ENCODE measurements at regions not wholly inside any gene's neighbourhood (a gene's known extent, or its start where the extent isn't known, plus 50 kb on each side); places are given as distances from the start of the nearest gene placed in this dataset.

DNA sequence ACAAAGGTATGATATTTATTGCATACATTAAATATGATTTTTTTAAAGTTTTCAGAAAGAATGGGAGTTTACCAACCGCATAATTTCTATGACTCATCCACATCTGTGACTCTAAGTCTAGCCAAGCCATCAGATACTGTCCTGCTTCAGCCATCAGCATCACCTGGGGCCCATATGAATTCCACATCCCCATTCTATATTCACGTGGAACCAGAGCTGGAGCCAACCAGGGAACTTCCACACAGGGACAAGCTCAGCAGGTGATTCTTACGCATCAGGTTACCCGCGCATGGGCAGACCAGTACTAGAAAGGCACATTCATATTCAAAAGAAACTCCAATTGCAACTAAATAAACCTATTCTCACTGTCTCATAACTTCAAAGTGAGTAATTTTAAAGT lies 817.7 kb upstream of the IGFBP3 start:
- no peaks in the 10 kb centered on the region for H3K9me2 ChIP-seq (replicated peaks; ENCODE audit: low read depth, low read length)
- H3K9ac ChIP-seq (ENCODE audit: low read depth, low read length, poor library complexity, severe bottlenecking): no peak overlapping the region
- no peaks in the 10 kb centered on the region for H3F3A ChIP-seq (ENCODE audit: low read depth)
- no peaks in the 10 kb centered on the region for H3K4me1 ChIP-seq (ENCODE audit: insufficient read depth, low read length, poor library complexity, severe bottlenecking)
- no peaks in the 10 kb centered on the region for H3K36me3 ChIP-seq (ENCODE audit: insufficient read depth, low read length)
- H2AFZ ChIP-seq (ENCODE audit: low read length): no peak overlapping the region
- H4K20me1 ChIP-seq (ENCODE audit: insufficient read depth, low read length, poor library complexity, severe bottlenecking): no peaks in the 10 kb centered on the region
- TF ChIP-seq EZH2phosphoT487 (IDR thresholded peaks at IDR 0.05; ENCODE audit: borderline replicate concordance): no peak
- TF ChIP-seq, protein P1, sequence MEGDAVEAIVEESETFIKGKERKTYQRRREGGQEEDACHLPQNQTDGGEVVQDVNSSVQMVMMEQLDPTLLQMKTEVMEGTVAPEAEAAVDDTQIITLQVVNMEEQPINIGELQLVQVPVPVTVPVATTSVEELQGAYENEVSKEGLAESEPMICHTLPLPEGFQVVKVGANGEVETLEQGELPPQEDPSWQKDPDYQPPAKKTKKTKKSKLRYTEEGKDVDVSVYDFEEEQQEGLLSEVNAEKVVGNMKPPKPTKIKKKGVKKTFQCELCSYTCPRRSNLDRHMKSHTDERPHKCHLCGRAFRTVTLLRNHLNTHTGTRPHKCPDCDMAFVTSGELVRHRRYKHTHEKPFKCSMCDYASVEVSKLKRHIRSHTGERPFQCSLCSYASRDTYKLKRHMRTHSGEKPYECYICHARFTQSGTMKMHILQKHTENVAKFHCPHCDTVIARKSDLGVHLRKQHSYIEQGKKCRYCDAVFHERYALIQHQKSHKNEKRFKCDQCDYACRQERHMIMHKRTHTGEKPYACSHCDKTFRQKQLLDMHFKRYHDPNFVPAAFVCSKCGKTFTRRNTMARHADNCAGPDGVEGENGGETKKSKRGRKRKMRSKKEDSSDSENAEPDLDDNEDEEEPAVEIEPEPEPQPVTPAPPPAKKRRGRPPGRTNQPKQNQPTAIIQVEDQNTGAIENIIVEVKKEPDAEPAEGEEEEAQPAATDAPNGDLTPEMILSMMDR (conservative IDR thresholded peaks at IDR 0.05; ENCODE audit: low read length): no peak
- H3K79me2 ChIP-seq (ENCODE audit: insufficient read depth, low read length): no peaks in the 10 kb centered on the region
- H3K4me3 ChIP-seq (ENCODE audit: low read length, poor library complexity, severe bottlenecking): no peak overlapping the region
- no peaks in the 10 kb centered on the region for H3K9me3 ChIP-seq (ENCODE audit: insufficient read depth, low read depth, low read length)
- no peaks in the 10 kb centered on the region for H3K27me3 ChIP-seq (ENCODE audit: insufficient read depth, low read length, poor library complexity, severe bottlenecking)
- H3K4me2 ChIP-seq (ENCODE audit: low read depth, low read length, poor library complexity, severe bottlenecking): no peak overlapping the region

DNA sequence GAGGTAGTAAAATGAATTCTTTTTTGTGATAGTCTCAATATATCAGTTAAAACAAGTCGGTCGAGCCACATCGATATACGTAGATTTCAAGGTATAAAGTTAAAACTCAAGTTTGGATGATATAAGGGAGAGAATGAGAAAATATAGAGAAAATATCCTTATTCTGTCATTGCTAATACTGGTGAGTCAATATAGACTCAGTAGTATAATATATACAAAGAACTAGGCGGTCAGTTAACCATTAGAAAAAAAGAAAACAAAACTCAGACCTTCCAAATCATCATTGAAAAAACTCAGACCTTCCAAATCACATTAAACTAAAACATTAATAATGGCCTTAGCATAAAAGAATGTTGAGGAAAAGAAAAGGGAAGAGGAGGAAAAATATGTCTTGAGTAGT lies 817.1 kb upstream of the IGFBP3 start:
- Histone ChIP-seq H3F3A (ENCODE audit: low read depth) (no peaks in the 10 kb centered on the region), H3K9me2 (replicated peaks; ENCODE audit: low read depth, low read length) (no peaks in the 10 kb centered on the region), H3K4me2 (ENCODE audit: low read depth, low read length, poor library complexity, severe bottlenecking) (no peak overlapping the region), H3K9ac (ENCODE audit: low read depth, low read length, poor library complexity, severe bottlenecking) (no peak overlapping the region), H2AFZ (ENCODE audit: low read length) (no peak overlapping the region), H3K79me2 (ENCODE audit: insufficient read depth, low read length) (no peaks in the 10 kb centered on the region), H3K9me3 (ENCODE audit: insufficient read depth, low read depth, low read length) (no peaks in the 10 kb centered on the region), H4K20me1 (ENCODE audit: insufficient read depth, low read length, poor library complexity, severe bottlenecking) (no peaks in the 10 kb centered on the region), H3K27me3 (ENCODE audit: insufficient read depth, low read length, poor library complexity, severe bottlenecking) (no peaks in the 10 kb centered on the region), H3K4me1 (ENCODE audit: insufficient read depth, low read length, poor library complexity, severe bottlenecking) (no peaks in the 10 kb centered on the region), H3K36me3 (ENCODE audit: insufficient read depth, low read length) (no peaks in the 10 kb centered on the region), H3K4me3 (ENCODE audit: low read length, poor library complexity, severe bottlenecking) (no peak overlapping the region)
- TF ChIP-seq, protein P1 (conservative IDR thresholded peaks at IDR 0.05; ENCODE audit: low read length): no peak

DNA sequence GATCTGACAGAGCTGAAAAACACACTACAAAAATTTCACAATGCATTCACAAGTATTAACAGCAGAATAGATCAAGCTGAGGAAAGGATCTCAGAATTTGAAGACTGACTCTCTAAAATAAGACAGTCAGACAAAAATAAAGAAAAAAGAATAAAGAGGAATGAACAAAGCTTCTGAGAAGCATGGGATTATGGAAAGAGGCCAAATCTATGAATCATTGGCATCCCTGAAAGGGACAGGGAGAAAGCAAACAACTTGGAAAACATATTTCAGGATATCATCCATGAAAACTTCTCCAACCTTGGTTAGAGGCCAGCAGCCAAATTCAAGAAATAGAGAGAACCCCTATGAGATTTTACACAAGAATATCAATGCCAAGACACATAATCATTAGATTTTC lies 804.8 kb upstream of the IGFBP3 start:
- no peaks in the 10 kb centered on the region for H3K36me3 ChIP-seq (ENCODE audit: insufficient read depth, low read length)
- TF ChIP-seq EZH2phosphoT487 (IDR thresholded peaks at IDR 0.05; ENCODE audit: borderline replicate concordance): no peak
- TF ChIP-seq, protein P1 (conservative IDR thresholded peaks at IDR 0.05; ENCODE audit: low read length): no peak
- no peaks in the 10 kb centered on the region for H3K4me1 ChIP-seq (ENCODE audit: insufficient read depth, low read length, poor library complexity, severe bottlenecking)
- H3K9ac ChIP-seq (ENCODE audit: low read depth, low read length, poor library complexity, severe bottlenecking): no peak overlapping the region
- no peak overlapping the region for H3K4me3 ChIP-seq (ENCODE audit: low read length, poor library complexity, severe bottlenecking)
- H3K27me3 ChIP-seq (ENCODE audit: insufficient read depth, low read length, poor library complexity, severe bottlenecking): no peaks in the 10 kb centered on the region
- no peaks in the 10 kb centered on the region for H4K20me1 ChIP-seq (ENCODE audit: insufficient read depth, low read length, poor library complexity, severe bottlenecking)
- no peak overlapping the region for H3K4me2 ChIP-seq (ENCODE audit: low read depth, low read length, poor library complexity, severe bottlenecking)
- no peaks in the 10 kb centered on the region for H3K9me2 ChIP-seq (replicated peaks; ENCODE audit: low read depth, low read length)
- H3F3A ChIP-seq (ENCODE audit: low read depth): no peaks in the 10 kb centered on the region
- peaks cover 6% of the 10 kb centered on the region; the same call in 1 of the 2 replicates for H3K9me3 ChIP-seq (ENCODE audit: insufficient read depth, low read depth, low read length)
- H2AFZ ChIP-seq (ENCODE audit: low read length): no peak overlapping the region
- no peaks in the 10 kb centered on the region for H3K79me2 ChIP-seq (ENCODE audit: insufficient read depth, low read length)
